Astrocyte (in vitro differentiated cells and primary cell): ENCODE measurements at regions not wholly inside any gene's neighbourhood (a gene's known extent, or its start where the extent isn't known, plus 50 kb on each side); places are given as distances from the start of the nearest gene placed in this dataset.

ENCODE experiments used
- DNase-seq: peaks from one replicate; pipeline ENCODE4 v3.0.0-alpha.2; 2010; ENCODE audit warnings: low read depth
- FAIRE-seq: peaks from 2 replicates; lab custom pipeline; 2011; peaks lifted over from hg19 to GRCh38; lab: Jason Lieb, UNC
- H2AFZ ChIP-seq: 2 replicates; pipeline ENCODE4 v1.6.0; 2012; ENCODE audit warnings: low read depth, low read length, inconsistent platforms
- H3K27ac ChIP-seq: 2 replicates; pipeline ENCODE4 v1.5.1; 2011; ENCODE audit warnings: low read depth, low read length, inconsistent platforms
- H3K27me3 ChIP-seq: 2 replicates; pipeline ENCODE4 v1.6.0; 2011; ENCODE audit warnings: low read length, inconsistent platforms; ENCODE audit not compliant: insufficient read depth
- H3K36me3 ChIP-seq: 2 replicates; pipeline ENCODE4 v1.5.1; 2011; ENCODE audit warnings: low read length, inconsistent platforms; ENCODE audit not compliant: insufficient read depth
- H3K4me1 ChIP-seq: 2 replicates; pipeline ENCODE4 v1.5.1; 2011; ENCODE audit warnings: low read length, inconsistent platforms; ENCODE audit not compliant: insufficient read depth
- H3K4me2 ChIP-seq: 2 replicates; pipeline ENCODE4 v1.6.0; 2012; ENCODE audit warnings: low read length, inconsistent platforms
- H3K4me3 ChIP-seq: 2 replicates; pipeline ENCODE4 v1.5.1; 2011; ENCODE audit warnings: low read depth, mild to moderate bottlenecking, low read length, inconsistent platforms; ENCODE audit not compliant: insufficient read depth
- H3K79me2 ChIP-seq: 2 replicates; pipeline ENCODE4 v1.6.0; 2012; ENCODE audit warnings: mild to moderate bottlenecking, low read length, inconsistent platforms; ENCODE audit not compliant: insufficient read depth
- H3K9ac ChIP-seq: 2 replicates; pipeline ENCODE4 v1.6.0; 2012; ENCODE audit warnings: mild to moderate bottlenecking, low read length, inconsistent platforms
- H3K9me3 ChIP-seq: 2 replicates; pipeline ENCODE4 v1.5.1; 2012; ENCODE audit warnings: low read depth, mild to moderate bottlenecking, low read length, inconsistent platforms; ENCODE audit not compliant: insufficient read depth
- H4K20me1 ChIP-seq: 2 replicates; pipeline ENCODE4 v1.6.0; 2012; ENCODE audit warnings: low read length, inconsistent platforms; ENCODE audit not compliant: insufficient read depth
- H3K27ac Mint-ChIP-seq: one replicate; pipeline ENCODE4 v1.8.0; 2021; ENCODE audit warnings: mild to moderate bottlenecking, mixed read lengths; ENCODE audit not compliant: unreplicated experiment
- H3K27me3 Mint-ChIP-seq: one replicate; pipeline ENCODE4 v1.8.0; 2021; ENCODE audit warnings: low read depth, mixed read lengths; ENCODE audit not compliant: unreplicated experiment
- H3K36me3 Mint-ChIP-seq: one replicate; pipeline ENCODE4 v1.8.0; 2021; ENCODE audit warnings: low read depth, mixed read lengths; ENCODE audit not compliant: unreplicated experiment
- H3K4me1 Mint-ChIP-seq: one replicate; pipeline ENCODE4 v1.8.0; 2021; ENCODE audit warnings: low read depth, mixed read lengths; ENCODE audit not compliant: unreplicated experiment
- H3K4me3 Mint-ChIP-seq: one replicate; pipeline ENCODE4 v1.8.0; 2021; ENCODE audit warnings: mild to moderate bottlenecking, moderate library complexity, mixed read lengths; ENCODE audit not compliant: unreplicated experiment
- H3K9me3 Mint-ChIP-seq: one replicate; pipeline ENCODE4 v1.8.0; 2021; ENCODE audit warnings: mild to moderate bottlenecking, mixed read lengths; ENCODE audit not compliant: unreplicated experiment
- EZH2 ChIP-seq: IDR thresholded peaks from 2 replicates; pipeline ENCODE4 v1.6.1; 2012; ENCODE audit warnings: mild to moderate bottlenecking, low read length, inconsistent platforms; ENCODE audit not compliant: insufficient read depth
- TF ChIP-seq, protein P1 (sequence below): IDR thresholded peaks from 2 replicates; pipeline ENCODE4 v1.5.1; 2011; ENCODE audit warnings: low read depth, mild to moderate bottlenecking, inconsistent platforms, low read length, moderate library complexity; ENCODE audit not compliant: insufficient read depth

DNA sequence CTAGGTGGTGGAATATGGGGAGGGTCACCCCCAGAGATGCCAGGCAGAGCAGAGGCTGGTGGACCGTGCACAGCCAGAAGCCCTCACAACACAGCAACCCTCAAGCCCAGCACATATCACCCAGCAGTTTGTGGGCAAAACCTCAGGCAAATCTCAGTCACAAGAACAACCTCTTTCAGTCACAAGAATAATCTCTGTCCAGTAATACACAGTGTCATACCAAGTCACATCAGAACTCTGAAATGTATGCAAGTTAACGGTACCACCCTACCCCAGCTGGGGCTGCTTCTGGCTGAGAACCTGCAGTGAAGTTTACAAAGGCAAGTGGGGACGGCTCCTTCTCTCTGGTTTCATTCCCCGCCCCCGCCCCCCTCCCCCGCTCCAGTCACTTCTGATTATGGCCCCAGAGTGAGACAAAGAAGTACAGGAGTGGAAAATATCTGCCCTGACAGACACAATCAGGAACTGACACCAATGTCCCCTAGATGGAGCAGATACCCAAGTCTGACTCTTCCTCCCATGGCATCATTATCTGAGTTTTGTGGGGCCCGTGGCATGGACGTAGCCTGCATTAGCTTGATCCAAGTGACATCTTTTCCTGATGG lies 480.9 kb upstream of the TMEM132C start:
- Mint-ChIP-seq H3K9me3 (peaks cover 10% of the 10 kb centered on the region), H3K27me3 (no peaks in the 10 kb centered on the region), H3K36me3 (no peaks in the 10 kb centered on the region), H3K4me3 (no peak overlapping the region), H3K4me1 (no peaks in the 10 kb centered on the region), H3K27ac (no peak overlapping the region)
- H3K27me3 ChIP-seq = no peaks in the 10 kb centered on the region
- FAIRE-seq = no peak
- H3K36me3 ChIP-seq = no peaks in the 10 kb centered on the region
- peak overlapping the region; percentile 23 for H2AFZ ChIP-seq
- no peaks in the 10 kb centered on the region for H3K9me3 ChIP-seq
- H4K20me1 ChIP-seq = no peaks in the 10 kb centered on the region
- no peaks in the 10 kb centered on the region for H3K79me2 ChIP-seq
- peaks cover 10% of the 10 kb centered on the region for H3K4me1 ChIP-seq
- H3K4me3 ChIP-seq = no peak overlapping the region
- no peak for DNase-seq
- H3K27ac ChIP-seq = peak overlapping the region; percentile 52
- peak overlapping the region; percentile 75 for H3K4me2 ChIP-seq
- H3K9ac ChIP-seq = peak overlapping the region; percentile 56
- TF ChIP-seq, protein P1, sequence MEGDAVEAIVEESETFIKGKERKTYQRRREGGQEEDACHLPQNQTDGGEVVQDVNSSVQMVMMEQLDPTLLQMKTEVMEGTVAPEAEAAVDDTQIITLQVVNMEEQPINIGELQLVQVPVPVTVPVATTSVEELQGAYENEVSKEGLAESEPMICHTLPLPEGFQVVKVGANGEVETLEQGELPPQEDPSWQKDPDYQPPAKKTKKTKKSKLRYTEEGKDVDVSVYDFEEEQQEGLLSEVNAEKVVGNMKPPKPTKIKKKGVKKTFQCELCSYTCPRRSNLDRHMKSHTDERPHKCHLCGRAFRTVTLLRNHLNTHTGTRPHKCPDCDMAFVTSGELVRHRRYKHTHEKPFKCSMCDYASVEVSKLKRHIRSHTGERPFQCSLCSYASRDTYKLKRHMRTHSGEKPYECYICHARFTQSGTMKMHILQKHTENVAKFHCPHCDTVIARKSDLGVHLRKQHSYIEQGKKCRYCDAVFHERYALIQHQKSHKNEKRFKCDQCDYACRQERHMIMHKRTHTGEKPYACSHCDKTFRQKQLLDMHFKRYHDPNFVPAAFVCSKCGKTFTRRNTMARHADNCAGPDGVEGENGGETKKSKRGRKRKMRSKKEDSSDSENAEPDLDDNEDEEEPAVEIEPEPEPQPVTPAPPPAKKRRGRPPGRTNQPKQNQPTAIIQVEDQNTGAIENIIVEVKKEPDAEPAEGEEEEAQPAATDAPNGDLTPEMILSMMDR = no peak
- TF ChIP-seq EZH2 = no peak

DNA sequence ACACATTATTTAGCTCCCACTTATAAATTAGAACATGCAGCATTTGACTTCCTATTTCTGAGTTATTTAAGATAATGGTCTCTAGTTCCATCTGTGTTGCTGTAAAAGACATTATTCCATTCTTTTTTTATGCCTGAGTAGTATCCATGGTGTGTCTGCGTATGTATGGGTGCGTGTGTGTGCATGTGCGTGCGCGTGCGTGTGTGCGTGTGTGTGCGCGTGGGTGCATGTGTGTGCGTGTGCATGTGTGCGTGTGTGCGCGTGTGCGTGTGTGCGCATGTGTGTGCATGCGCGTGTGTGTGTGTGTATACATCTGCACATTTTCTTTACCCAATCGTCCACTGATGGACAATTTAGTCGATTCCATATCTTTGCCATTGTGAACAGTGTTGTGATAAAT lies 479.4 kb upstream of the TMEM132C start:
- H3K79me2 ChIP-seq = no peaks in the 10 kb centered on the region
- Mint-ChIP-seq H3K4me1 (no peaks in the 10 kb centered on the region), H3K4me3 (no peak overlapping the region), H3K27ac (no peak overlapping the region), H3K36me3 (no peaks in the 10 kb centered on the region), H3K27me3 (no peaks in the 10 kb centered on the region), H3K9me3 (peaks cover 10% of the 10 kb centered on the region)
- H3K27ac ChIP-seq = no peak overlapping the region
- H3K9ac ChIP-seq = no peak overlapping the region
- no peaks in the 10 kb centered on the region for H3K27me3 ChIP-seq
- peaks cover 10% of the 10 kb centered on the region for H3K4me1 ChIP-seq
- no peaks in the 10 kb centered on the region for H4K20me1 ChIP-seq
- H3K4me2 ChIP-seq = no peak overlapping the region
- DNase-seq (no peak), FAIRE-seq (no peak)
- no peak overlapping the region for H3K4me3 ChIP-seq
- H3K9me3 ChIP-seq = no peaks in the 10 kb centered on the region
- no peak overlapping the region for H2AFZ ChIP-seq
- no peaks in the 10 kb centered on the region for H3K36me3 ChIP-seq
- TF ChIP-seq, protein P1 = no peak
- TF ChIP-seq EZH2 = no peak

DNA sequence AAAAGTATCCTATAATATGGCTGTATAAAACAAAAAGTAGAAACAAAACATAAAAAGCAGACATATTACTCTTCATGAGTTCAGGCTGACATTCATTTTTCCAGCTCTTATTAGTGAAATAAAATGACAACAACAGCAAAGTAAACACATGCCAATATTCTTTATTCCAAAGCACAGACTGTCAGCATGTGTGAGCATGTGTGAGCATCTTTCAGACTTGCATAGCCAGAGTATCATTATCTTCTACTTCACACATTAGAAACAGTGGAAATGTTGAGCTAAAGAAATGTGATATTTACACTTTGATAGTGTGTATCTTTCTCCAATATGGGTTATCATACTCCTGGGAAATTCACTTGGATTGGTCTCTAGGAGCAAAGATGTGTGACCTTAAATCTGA lies 476.6 kb upstream of the TMEM132C start:
- TF ChIP-seq, protein P1 = no peak
- no peak for TF ChIP-seq EZH2
- H2AFZ ChIP-seq = no peak overlapping the region
- no peaks in the 10 kb centered on the region for H3K36me3 ChIP-seq
- H3K27ac Mint-ChIP-seq = no peak overlapping the region
- no peaks in the 10 kb centered on the region for H3K9me3 ChIP-seq
- no peak for DNase-seq
- H3K4me3 Mint-ChIP-seq = no peak overlapping the region
- H3K4me1 ChIP-seq = peaks cover 8% of the 10 kb centered on the region
- FAIRE-seq = no peak
- H3K27me3 ChIP-seq = no peaks in the 10 kb centered on the region
- no peaks in the 10 kb centered on the region for H3K27me3 Mint-ChIP-seq
- peaks cover 10% of the 10 kb centered on the region for H3K9me3 Mint-ChIP-seq
- no peaks in the 10 kb centered on the region for H3K4me1 Mint-ChIP-seq
- no peaks in the 10 kb centered on the region for H3K36me3 Mint-ChIP-seq
- no peak overlapping the region for H3K4me3 ChIP-seq
- no peak overlapping the region for H3K9ac ChIP-seq
- no peak overlapping the region for H3K4me2 ChIP-seq
- no peaks in the 10 kb centered on the region for H4K20me1 ChIP-seq
- H3K27ac ChIP-seq = no peak overlapping the region
- no peaks in the 10 kb centered on the region for H3K79me2 ChIP-seq
